ENCODE measurements at regions not wholly inside any gene's neighbourhood (a gene's known extent, or its start where the extent isn't known, plus 50 kb on each side); places are given as distances from the start of the nearest gene placed in this dataset.
"Not testable (repeated sequence)": the region's sequence is repeated elsewhere in the genome, so short reads cannot be mapped to it uniquely, and the experiment has no call there.

DNA sequence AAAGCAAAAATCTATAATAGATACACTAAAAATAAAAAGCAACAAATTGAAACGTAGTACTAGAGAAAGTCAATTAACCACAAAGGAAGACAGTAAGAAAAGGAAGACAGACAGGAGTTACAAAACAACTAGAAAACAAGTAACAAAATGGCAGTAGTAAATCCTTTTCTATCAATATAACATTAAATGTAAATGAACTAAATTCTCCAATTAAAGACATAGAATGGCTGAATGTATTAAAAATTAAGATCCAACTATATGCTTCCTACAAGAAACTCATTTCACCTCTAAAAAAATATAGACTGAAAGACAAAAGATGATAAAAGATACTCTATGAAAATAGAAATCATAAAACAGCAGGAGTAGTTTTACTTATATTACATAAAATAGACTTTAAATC lies 79.1 kb downstream of the CTH start:
- DNase-seq (ENCODE audit: low read depth in 3 of 3, low spot score in 2 of 3), result no peak

DNA sequence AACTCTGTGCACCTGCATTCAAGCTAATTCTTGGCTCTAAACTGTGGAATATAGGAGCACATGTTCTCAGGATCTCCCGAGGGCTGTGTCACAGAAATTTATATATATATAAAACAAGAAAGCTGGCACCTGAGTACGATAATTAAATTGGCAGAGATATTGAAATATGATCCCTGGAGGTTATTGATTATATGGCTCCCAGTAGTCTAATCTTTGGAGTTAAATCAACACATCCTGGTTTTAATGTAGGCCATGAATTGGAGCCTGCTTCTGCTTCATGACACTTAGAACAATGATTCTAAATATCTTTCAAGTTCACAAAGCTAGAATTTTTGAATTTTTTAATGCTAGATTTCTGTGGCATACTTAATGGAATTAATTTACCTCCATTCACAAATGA lies 84.3 kb downstream of the CTH start:
- no peak for DNase-seq (ENCODE audit: low read depth in 3 of 3, low spot score in 2 of 3)

DNA sequence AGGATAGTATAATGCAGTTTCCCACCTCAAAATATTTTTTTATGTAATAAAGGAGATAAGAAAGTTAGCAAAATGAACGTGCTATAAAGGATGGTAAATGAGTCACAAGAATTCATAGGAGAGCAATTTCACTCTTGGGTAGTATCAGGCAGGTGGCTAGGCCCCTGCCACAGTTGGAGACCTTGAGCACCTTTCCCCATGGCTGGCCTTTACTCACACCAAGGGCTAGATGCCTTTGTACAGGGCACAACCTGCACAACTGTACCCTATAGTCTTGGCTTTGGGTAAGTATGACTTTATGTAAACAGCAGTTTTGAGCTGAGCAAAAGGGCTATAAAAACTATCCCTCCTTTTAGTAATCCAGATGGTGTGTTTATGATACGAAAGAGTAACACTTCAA lies 85.1 kb downstream of the CTH start:
- DNase-seq (ENCODE audit: low read depth in 3 of 3, low spot score in 2 of 3), result no peak

DNA sequence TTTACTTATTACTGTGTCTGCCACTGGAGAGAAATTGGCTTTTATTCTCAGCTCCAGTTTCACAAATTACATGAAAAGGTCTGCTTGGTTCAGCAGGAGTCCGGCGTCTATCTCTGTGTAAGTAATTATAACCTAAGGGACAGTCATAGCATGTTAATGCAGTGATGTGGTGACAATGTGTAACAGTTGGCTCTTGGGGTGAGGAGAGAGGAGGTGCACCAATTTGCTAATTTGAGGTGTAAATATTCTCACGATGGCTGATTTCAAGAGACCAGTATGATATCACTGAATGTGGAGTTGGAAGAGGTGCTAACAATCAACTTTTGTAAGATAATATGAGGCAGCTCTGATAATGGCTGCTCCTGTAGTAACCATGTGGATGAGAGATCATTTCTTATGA lies 86.1 kb downstream of the CTH start:
- no peak for DNase-seq (ENCODE audit: low read depth in 3 of 3, low spot score in 2 of 3)

DNA sequence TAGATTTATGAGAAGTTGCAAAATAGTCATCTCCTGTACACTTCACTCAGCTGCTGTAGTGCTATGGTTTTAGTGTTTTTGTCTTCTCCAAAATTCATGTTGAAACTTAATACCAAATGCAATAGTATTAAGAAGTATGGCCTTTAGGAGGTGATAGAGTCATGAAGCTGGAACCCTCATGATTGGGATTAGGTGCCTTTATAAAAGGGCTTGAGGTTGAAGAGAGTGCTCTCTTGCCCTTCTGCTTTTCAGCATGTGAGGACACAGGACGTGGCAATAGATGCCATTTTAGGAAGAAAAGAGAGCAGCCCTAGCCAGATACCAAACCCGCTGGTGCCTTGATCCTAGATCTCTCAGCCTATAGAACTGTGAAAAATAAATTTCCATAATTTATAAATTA lies 87.6 kb downstream of the CTH start:
- DNase-seq (ENCODE audit: low read depth in 3 of 3, low spot score in 2 of 3), result no peak

DNA sequence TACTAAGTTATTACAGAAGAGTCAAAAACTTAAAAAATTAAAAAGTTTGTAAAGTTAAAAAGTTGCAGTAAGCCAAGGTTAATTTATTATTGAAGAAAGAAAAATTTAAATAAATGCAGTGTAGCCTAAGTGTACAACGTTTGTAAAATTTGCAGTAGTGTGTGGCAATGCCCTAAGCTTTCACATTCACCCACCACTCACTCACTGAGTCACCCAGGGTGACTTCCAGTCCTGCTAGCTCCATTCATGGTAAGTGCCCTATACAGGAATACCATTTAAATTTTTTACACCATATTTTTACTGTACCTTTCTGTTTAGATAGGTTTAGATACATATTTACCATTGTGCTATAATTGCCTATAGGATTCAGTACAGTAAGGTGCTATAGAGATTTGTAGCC lies 88.6 kb downstream of the CTH start:
- DNase-seq (ENCODE audit: low read depth in 3 of 3, low spot score in 2 of 3), result no peak

DNA sequence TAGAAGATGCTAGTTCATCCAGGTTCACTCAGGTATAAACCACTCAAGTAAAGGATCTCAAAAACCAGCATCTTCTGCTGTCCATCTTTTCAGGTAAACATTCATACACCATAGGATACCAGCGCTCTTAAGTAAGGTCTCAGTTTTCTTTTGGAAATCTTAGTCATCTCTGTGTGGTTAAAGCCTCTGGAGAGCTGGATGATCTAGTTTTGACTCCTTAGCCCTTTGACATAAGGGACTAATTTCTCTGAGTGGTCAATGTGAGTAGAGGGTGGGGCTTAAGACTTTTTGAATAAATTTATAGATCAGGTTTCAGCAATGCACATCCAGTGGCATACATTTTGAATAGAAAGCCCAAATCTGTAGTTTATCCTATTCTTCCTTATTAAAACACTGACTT lies 92.3 kb downstream of the CTH start:
- DNase-seq (ENCODE audit: low read depth in 3 of 3, low spot score in 2 of 3), result no peak

DNA sequence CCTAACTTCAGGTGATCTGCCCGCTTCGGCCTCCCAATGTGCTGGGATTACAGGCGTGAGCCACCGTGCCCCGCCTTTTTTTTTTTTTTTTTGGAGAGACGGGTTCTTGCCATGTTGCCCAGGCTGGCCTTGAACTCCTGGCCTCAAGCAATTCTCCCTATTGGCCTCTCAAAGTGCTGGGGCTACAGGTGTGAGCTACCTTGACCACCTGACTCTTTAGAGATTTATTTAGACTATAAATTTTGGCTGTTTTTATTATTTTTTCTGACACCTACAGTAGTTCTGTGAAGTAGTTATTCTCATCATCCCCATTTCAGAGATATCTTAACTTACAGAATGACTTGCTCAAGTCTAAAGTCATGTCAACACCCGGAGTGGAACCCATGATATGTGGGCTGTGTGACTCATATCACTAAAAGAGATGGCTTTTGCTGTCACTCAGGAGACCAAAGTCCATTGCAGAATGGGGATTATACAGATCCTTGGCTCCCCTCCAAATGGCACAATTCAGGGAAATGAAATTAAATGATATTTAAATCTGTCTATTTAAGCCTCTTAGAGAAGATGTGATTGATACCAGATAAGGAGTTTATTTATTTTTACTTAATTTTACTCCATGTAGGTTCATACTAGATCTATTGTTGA lies 93.2 kb downstream of the CTH start:
- no peak for DNase-seq (ENCODE audit: low read depth in 3 of 3, low spot score in 2 of 3)

DNA sequence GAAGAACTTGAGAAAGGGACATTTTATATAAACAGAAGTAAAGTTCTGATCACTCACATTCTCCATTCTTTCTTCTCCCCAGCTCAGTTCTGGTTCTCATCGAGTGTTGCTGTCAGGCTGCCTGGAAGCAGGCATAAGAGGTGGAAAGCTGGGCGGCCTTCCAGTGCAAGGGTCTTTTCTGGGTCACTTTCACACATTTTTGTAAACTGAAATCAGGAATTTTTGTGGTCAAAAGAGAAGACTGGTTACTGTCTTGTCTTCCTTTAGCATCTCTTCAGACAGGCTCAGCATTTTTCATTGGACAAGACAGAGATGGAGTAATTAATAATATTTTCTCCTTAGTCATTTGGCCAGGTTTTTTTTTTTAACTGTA lies 93.7 kb downstream of the CTH start:
- DNase-seq (ENCODE audit: low read depth in 3 of 3, low spot score in 2 of 3), result no peak

DNA sequence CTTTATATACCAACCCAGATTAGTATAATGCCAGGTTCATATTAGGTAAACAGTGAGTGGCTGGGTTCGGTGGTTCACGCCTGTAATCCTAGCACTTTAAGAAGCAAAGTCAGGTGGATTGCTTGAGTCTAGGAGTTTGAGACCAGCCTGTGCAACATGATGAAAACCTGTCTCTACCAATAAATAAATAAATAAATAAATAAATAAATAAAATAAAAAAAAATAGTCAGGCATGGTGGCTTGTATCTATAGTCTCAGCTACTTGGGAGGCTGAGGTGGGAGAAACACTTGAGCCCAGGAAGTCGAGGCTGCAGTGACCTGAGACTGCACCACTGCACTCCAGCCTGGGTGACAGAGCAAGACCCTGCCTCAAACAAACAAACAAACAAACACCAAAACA lies 96.9 kb downstream of the CTH start:
- not testable (repeated sequence) for DNase-seq (ENCODE audit: low read depth in 3 of 3, low spot score in 2 of 3)

DNA sequence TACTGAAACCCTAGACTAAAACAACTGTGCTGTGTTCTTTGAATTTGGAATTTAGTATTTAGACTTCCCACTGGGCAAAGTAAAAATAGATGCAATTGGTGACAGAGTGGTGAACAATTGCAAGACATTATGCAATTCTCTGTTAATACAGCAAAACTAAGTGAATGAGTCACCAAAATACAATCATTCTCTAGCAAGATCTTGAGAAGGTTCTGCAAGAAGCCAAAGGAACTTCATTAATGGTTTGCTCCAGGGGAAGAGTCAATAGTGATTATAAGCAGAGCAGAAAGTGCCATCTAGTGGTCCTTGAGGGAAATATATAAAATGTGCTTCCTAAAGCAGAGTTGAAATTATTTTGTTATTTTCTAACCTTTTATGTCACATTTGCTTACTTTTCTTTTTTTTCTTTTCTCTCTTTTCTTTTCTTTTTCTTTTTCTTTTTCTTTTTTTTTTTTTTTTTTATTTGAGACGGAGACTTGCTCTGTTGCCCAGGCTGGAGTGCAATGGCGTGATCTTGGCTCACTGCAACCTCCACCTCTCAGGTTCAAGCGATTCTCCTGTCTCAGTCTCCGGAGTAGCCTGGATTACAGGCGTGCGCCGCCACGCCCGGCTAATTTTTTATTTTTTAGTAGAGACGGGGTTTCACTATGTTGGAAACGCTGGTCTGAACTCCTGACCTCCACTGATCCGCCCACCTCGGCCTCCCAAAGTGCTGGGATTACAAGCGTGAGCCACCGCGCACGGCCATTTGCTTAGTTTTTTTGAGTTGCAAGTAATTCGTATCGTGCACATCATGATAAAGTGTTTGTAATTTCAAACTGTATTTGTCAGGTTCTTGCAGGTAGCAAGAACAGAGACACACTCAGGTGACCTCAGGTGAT lies 99.2 kb downstream of the CTH start:
- DNase-seq (ENCODE audit: low read depth in 3 of 3, low spot score in 2 of 3), result peak; percentile 17 to 27 (median 24)

DNA sequence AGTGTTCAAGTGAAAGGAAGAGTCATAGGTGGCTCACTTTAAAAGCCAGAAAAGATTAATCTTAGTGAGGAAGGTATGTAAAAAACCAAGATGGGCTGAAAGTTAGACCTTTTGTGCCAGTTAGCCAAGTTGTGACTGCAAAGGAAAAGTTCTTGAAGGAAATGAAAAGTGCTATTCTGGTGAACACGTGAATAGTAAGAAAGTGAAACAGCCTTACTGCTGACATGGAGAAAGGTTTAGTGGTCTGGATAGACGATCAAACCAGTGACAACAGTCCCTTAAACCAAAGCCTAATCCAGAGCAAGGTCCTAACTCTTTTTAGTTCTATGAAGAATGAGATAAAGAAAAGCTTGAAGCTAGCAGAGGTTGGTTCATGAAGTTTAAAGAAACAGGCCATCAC lies 106.4 kb downstream of the CTH start:
- no peak for DNase-seq (ENCODE audit: low read depth in 3 of 3, low spot score in 2 of 3)

DNA sequence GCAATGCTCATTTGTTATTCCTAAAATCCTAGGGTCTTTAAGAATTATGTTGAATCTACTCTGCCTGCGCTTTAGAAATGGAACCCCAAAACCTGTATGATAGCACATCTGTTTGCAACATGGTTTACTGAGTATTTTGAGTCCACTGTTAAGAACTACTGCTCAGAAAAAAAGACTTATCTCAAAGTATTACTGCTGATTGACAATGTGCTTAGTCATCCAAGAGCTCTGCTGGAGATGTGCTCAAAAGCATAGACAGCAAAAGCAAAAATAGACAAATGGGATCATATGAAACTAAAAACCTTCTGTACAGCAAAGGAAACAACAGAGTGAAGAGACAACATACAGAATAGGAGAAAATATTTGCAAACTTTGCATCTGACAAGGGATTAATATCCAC lies 107.0 kb downstream of the CTH start:
- no peak for DNase-seq (ENCODE audit: low read depth in 3 of 3, low spot score in 2 of 3)

DNA sequence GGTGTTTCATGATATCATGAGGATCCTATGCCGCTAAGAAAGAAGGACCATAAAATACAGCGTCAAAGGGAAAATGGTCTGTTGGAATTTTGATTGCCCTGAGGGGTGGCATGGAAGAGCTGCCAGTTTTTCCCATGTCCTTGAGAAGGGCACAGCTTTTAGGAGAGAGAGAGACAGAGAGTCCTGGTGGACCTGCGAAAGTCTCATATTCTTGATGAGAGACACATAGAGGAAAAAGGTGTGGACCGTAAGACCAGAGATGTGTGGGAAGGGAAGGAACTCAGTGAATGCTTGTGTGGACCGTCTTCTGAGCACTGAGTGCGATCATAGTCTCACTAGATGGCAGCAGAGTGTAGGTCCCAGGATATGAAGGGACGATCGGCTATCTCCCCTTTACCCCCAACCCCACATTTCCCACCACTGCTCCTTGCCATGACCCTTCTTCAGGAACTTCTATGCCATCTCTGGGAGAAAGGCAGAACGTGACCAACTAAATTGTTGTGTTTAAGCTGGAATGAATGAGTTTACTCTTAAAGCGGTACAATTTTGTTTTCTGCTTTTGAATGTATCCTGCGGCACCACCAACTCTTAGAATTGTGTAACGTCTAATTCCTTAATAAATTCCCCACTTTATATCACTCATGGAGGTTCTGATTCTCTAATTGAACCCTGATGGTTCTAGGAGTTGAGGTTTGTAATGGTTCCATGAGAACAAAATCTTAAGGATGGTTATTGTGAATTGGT lies 117.7 kb downstream of the CTH start:
- DNase-seq (ENCODE audit: low read depth in 3 of 3, low spot score in 2 of 3), result no peak

DNA sequence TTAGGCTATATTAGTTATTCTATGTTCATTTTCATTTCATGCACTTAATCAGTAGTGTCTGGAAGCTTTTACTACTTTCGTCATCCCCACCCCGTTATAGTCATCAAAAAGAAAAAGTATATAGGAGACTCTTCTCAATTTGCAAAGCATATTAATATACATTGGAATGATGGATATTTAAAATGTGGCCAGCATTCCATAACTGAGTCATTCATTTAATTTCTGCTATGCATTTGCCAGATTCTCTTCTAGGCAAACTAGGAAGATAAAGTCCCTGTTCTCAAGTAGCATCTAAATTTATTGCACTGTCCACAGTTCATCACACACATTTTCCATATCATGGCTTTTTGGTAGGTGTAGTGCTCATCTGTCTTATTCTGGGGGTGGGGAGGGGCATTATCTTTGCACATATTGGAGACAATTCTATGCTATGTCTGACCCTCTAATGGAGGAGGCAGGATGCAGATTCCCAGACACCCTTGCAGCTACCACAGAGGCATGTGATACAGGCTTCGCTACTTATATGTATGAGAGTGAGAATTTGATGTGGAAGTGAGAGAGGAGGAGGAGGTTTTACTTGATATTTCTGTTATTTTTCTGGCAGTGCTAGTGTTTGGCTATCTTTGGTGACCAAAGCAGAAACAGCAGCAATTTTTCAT lies 125.8 kb downstream of the CTH start:
- no peak for DNase-seq (ENCODE audit: low read depth in 3 of 3, low spot score in 2 of 3)

DNA sequence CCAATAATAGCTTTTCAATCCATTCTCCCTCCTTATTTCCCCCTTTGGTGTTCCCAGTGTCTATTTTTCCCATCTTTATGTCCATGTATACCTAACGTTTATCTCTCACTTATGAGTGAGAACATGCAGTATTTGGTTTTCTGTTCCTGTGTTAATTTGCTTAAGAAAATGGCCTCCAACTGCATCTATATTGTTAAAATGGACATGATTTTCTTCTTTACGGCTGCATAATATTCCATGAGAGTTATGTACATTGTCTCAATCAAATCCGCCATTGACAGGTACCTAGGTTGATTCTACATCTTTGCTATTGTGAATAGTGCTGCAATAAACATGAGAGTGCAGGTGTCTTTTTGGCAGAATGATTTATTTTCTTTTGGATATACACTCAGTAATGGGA lies 126.7 kb downstream of the CTH start:
- DNase-seq (ENCODE audit: low read depth in 3 of 3, low spot score in 2 of 3), result no peak

DNA sequence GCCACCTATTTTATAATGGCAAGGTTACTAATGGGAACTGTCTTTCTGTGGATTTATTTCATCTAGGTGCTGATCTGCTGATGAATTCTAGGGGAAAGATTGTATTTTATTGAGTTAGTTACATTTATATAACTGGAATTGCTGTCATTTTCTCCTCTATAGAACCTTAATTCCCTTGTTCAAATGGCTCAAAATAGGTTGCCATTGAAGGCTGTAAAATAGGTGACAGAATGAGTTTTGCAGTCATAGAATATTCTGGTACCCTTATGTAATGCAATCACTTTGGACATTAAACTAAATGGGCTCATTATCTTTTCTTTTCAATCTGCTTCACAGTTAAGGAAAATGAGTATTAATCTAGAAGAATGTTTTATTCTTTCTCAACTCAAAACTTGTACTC lies 131.0 kb downstream of the CTH start:
- DNase-seq (ENCODE audit: low read depth in 3 of 3, low spot score in 2 of 3), result no peak

DNA sequence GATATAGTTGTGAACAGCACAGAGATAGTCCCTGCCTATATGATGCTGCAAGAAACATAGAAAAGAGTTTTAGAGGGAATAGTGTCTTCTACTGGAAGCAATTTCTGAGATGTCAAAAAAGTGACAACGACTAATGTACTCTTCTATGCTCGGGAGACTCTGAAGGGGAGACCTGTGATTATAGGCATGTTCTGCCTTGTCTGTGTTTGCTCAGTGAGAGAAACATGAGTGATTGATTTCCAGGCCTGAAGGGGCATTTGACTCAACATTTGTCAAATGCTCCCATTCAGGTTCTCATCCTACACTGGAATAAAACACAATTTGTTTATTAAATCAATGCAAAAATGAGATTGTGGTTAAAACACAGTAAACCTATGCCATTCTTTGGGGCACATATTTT lies 131.8 kb downstream of the CTH start:
- DNase-seq (ENCODE audit: low read depth in 3 of 3, low spot score in 2 of 3), result no peak

DNA sequence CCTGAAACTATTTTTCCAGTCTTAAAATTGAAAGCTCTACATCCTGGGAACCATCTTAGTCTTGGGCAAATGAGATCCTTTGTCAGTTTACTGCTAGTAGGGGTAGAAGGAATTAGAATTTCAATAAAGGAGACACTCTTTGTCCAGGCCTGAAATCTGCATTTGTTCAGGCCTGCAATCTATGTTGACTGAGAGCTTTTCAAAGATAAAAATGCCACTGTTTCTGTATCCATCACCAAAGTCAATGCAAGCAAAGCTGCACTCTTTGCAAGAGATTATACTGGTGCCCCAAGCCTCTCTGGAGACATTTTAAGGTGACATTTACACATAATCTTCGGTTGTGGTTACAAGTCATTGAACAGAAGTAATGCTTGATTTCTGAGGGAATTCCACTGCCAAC lies 135.7 kb downstream of the CTH start:
- DNase-seq (ENCODE audit: low read depth in 3 of 3, low spot score in 2 of 3), result no peak

DNA sequence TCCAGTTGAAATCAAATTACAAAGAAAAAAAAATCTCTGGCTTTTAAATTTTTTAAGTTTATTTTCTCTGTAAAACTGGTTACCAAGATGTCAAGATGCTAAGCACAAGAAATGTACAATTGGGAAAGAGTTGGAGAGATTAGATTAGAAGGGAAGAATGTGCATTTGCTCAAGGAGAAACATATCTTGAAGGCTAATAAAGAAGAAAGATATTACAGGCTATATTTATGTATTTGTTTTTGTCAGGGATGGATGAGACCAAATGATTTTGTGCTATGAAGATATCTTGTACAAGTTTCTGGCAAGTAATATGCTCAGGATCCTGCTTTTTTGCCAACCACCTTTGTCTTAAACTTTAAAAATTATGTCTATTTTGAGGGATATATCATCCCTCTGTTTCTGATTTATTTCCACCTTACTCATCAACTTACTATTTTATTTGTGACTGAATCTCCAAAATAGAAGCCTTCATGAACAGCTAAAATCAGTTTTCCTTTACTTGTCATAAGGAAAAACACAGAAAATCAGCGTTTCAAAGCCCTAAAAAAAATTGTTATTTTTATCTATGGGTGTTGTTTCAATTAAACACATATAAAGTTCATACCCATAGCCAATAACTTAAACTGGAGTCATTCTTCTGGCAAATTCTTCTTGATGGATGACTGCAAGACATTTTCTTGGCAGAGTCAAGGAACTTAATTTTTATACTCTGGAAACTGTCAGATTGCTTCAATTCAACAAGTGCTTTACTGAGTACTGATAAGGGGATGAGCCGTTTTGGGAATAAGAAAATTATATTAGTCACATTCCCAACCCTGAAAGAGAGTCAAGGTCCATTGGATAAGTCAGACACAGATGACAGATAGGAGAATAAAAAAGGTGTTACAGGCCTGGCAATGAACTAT lies 141.8 kb downstream of the CTH start:
- DNase-seq (ENCODE audit: low read depth in 3 of 3, low spot score in 2 of 3), result no peak
